ENCODE measurements at regions not wholly inside any gene's neighbourhood (a gene's known extent, or its start where the extent isn't known, plus 50 kb on each side); places are given as distances from the start of the nearest gene placed in this dataset.

GRCh38 chr6:166023273-166023989 is 144.2 kb downstream of the TBXT start:
- TF ChIP-seq ZNF394 (tag by site-specific recombination; IDR thresholded peaks at IDR 0.05; ENCODE audit: borderline replicate concordance) (no peak), ZNF660 (tag by site-specific recombination; IDR thresholded peaks at IDR 0.05) (no peak), KLF9 (tag by site-specific recombination; IDR thresholded peaks at IDR 0.05; ENCODE audit: low read depth) (no peak), CTCF (tag by site-specific recombination; IDR thresholded peaks at IDR 0.05) (no peak)

Measured in HEK293 (cell line).